Iris pigment epithelial cell (primary cell): ENCODE measurements at regions not wholly inside any gene's neighbourhood (a gene's known extent, or its start where the extent isn't known, plus 50 kb on each side); places are given as distances from the start of the nearest gene placed in this dataset.
"Not testable (repeated sequence)": the region's sequence is repeated elsewhere in the genome, so short reads cannot be mapped to it uniquely, and the experiment has no call there.

Experiments
- DNase-seq: peaks from one replicate; pipeline ENCODE4 v3.0.0-alpha.2; 2011; ENCODE audit warnings: low read depth

DNA sequence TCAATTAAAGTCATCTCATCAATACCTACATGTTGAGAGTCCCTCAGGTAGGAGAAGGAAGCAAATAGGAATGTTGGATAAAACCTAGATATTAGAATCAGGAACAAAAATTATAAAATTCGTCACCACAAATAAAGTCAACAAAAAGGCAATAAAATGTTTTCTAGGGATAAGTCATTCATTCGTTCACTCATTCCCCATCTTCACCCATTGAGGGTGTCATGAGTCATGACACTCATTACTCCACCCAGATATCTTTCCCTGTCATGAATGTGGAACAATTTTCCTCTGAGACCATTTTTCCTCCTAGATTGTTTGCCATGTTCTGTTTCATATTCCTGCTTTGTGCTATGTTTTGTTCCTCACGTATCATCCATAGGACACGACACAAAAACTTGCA is 50.9 kb upstream of the OLIG3 start:
- no peak for DNase-seq

DNA sequence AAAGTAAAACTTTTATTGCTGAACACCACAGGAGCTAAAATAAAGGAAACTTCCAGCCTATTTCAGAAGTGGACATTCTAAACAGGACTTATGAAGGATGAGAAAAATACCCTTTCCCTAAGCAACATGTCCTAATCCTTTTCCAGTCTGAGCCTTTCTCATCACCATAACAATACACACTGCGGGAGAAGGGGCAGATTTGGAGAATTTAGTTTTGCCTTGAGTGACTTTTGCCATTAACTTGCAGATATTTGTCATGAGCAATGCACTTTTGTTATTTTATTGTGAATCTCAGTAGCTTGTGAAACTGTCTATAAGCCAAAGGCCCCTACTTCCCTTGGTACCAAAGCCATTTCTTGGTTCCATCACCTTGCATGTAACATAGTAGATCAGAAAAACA is 53.0 kb upstream of the OLIG3 start:
- DNase-seq: no peak

DNA sequence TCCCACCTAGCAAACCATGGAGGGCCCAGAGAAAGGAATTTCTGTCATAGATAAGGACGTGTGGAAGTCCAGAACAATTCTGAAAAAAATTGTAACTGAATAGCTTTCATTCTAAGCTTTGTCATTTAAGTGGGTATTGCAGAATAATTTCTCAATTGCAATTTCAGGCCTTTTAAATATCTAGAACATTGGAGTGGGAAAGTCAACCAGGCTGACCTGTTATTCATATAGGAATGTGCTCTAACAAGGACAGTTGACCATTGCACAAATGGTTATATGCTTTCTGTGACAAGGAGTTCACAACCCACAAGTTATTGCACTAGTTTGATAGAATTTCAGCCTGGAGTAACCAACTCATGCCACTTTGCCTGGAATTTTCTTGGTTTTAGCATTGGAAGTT is 53.4 kb upstream of the OLIG3 start:
- no peak for DNase-seq

DNA sequence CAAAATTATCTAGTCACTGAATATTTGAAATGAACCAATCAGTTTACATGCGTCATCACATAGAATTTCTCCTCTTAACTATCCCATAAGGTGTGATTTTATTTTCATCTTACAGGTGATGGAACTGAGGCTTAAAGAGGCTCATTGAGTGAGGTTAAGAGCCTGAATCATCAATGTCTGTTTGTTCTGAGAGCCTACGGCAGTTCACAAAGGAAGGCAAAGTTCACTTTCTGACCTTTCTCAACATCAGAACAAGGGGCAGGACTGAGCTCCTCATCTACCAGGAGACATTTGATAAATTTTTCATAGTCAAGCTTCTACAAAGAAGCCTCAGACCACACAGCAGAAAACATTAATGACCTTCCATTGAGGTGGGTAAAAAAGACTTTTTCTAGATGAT is 54.9 kb upstream of the OLIG3 start:
- no peak for DNase-seq

DNA sequence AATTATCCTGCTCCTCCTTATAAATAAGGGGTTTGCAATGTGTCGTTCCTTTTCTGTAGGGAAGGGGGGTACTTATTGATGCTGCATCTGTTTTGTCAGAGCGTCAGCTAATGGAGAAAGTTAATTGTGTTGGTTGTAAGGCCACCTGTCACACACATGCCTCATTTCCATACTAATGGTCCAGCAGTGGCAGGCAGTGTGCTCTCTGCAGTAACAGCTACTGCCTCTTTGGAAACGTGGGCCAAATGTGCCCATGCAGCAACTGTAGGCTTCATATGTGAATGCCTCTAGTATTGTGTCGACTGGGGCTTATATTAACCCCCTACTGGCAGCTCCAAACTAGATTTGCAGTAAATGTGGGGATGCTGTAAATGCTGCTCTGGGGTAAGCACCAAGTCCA is 56.3 kb upstream of the OLIG3 start:
- no peak for DNase-seq

DNA sequence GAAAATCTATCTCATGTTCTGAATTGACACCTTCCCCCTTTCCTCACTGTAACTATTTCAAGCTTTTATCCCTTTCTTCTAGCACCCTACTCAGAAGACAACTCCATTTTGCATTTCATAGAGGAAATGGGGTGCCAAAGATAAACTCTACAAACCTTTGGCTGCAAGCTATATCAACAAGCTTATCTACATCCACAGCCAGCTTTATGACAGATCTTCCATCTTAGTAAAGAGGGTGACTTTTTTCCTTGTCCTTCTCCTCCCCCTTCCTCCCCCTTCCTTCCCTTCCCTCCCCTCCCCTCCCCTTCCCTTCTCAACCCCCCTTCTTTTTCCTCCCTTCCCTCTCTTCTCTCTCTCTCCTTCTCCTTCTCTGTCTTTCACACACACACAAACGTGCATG is 58.0 kb upstream of the OLIG3 start:
- no peak for DNase-seq

DNA sequence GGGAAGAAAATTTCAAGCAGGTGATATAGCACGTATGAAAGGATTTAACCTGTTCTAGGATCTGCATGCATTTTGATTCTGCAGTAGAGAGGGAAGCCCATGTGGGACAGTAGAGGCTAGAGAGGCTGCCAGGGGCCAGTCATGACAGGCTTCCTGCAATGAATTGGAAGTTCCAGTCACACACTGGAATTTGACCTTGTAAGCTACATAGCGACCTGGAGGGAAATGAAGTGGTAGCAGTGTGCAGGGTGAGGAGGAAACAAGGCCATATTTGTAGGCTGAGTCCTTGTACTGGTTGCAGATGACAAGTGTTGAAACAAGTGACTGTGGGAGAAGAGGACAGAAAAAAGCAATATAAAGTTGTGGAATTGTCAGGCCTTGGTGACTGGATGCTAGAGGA is 58.6 kb upstream of the OLIG3 start:
- DNase-seq: no peak

DNA sequence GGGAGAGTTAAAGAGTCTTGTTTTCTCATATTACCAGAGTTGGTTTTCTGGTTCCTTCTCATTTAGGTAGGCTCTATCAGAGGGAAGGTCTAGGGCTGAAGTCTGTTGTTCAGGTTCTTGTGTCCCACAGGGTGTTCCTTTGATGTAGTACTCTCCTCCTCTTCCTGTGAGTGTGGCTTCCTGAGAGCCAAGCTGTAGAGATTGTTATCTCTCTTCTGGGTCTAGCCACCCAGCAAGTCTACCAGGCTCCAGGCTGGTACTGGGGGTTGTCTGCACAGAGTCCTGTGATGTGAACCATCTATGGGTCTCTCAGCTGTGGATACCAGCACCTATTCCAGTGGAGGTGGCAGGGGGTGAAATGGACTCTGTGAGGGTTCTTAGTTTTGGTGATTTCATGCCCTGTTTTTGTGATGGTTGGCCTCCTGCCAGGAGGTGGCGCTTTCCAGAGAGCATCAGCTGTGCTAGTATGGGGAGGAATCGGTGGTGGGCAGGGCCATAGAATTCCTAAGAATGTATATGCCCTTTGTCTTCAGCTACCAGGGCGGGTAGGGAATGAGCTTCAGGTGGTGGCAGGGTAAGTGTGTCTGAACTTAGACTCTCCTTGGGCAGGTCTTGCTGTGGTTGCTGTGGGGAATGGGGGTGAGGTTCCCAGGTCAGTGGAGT is 65.5 kb upstream of the OLIG3 start:
- not testable (repeated sequence) for DNase-seq

DNA sequence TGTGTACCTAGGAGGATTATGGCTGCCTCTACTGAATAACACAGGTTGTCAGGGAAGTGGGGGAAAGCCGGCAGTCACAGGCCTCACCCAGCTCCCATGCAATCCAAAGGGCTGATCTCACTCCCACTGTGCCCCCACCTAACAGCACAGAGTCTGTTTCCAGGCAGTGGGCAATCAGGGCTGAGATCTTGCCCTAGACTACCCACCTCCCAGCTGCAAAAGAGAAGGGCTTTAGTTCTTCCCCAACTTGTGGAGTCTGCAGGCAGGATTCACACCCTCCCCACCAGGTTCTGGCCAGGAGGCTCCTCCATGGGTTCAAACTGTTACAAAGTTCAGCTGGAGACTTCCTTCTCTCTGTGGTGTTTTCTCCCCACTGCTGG is 66.0 kb upstream of the OLIG3 start:
- no peak for DNase-seq

DNA sequence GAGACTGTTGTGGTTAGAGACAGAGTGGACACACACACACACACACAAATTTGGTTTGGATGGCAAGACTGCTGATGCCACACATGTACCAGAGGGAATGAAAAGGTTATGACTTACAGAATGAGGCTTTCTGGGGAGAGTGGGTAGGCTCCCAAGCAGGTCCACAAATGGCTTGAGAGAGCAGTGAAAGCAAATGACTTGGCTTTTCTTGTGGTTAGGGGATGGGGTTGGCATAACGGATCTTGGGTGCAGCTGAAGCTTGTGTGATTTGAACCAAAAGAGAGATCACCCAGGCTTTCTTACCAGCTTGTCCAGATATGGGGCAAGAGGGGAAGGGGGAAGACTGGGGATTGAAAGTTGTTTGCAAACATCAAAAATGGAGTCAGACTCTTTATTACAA is 73.9 kb upstream of the OLIG3 start:
- DNase-seq: no peak

DNA sequence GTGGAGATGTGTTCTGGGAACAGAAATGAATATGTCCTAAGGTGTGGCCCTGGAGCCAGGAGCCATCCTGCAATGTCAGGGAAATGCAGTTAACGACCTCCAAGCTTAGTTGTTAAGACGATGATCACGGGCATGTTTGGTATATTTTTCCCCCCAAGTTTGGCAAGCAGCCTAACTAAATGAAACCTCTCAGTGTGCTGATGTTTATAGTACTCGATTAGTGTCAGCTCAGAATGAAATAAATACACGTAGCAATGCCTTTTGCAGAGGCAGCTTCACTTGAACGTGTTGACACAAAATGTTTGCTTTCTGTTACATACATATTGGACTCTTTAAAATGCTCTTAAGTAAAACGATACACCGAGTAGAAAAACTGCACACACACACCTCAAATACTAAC is 76.2 kb upstream of the OLIG3 start:
- no peak for DNase-seq

DNA sequence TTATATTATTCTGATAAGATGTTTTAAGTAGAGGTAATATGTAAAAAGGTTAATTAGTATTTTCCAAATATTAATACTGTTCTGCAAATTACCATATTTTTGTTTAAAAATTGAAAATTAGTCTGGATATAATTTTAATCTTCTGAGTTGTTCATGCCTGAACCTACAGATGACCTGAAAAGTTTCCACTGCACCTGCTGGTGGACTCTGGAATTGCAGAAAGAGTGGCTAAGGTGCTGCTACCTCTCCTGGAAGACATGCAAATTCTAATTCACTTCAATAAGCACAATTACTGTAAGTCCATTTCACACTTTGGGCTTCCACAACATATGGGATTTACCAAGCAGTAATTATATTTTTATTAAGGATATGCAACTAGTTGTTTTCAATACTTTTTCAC is 77.7 kb upstream of the OLIG3 start:
- peak; percentile 21 for DNase-seq

DNA sequence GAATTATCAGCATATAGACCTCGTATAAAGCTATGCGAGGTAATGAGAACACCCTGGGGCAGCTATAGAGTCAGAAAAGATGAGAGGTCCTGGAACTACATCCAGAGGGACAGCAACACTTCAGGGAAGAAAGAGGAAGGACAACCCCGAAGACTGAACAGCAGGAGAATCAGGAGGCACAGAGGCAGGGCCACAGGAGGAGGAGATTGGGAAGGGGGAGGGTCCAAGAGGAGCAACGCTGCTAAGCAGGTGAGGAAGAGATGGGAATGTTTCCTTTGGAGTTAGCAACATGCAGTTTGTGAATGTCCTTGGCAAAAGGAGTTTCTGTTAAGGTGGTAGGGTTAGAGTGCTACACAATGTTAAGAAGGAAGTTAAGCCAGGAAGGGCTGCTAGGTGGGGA is 79.5 kb upstream of the OLIG3 start:
- no peak for DNase-seq

DNA sequence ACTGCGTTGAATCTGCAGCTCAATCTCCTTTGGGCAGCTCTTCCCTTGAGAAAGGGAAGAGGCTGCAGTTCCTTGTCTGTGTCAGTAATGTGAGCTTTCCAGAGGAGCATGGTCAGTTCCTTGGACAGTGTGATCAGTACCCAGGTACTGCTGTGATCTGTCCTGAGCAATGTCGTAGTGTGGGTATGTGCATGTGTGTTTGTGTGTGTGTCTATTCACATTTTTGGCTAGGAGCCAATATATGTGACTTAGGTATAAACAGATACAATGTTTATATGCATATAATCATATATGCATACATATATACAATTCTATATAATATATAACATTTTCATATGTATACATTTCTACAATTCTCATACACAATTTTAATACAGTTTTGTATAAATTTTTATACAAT is 85.4 kb upstream of the OLIG3 start:
- no peak for DNase-seq

DNA sequence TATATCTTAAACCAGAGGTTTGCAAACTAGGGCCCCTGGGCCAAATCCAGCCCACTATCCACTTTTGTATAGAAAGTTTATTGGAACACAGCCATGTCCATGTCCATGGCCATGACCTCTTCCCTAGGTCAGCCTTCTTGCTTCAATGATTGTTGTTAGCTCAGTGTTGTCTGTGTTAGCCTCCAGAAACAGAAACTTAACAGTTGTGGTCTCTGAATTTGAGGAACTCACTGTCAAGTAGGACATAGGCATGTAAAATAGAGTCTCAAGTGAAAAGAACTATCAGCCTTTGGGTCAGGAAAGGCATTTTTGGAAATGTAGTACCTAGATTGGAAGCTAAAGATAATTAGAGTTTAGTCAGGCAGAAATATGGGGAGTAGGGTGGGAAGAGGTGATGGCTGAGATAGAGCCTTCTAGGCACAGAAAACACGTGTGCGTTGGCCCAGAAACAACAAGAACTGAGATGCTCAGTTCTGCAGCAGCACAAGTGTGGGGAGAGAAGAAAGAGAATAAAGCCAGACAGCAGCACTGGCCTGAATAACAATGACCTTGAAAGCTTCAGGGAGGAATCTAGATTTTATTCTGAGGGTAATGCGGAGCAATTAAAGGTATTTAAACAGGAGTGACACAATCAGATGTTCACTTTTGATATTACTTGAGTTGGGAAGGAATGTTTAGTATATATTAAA is 87.0 kb upstream of the OLIG3 start:
- DNase-seq: no peak

DNA sequence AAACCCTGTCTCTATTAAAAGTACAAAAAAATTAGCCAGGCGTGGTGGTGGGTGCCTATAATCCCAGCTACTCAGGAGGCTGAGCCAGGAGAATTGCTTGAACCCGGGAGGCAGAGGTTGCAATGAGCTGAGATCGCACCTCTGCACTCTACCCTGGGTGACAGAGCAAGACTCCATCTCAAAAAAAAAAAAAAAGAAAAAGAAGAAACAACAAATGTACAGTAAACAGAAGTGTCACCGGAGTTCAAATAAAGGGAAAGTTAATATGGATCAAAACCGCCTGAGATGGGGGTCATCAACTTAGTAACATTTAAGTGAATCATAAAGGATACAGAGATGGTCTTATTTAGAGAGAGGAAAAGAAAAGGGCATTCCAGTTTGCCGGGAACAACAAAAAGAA is 89.3 kb upstream of the OLIG3 start:
- DNase-seq: not testable (repeated sequence)

DNA sequence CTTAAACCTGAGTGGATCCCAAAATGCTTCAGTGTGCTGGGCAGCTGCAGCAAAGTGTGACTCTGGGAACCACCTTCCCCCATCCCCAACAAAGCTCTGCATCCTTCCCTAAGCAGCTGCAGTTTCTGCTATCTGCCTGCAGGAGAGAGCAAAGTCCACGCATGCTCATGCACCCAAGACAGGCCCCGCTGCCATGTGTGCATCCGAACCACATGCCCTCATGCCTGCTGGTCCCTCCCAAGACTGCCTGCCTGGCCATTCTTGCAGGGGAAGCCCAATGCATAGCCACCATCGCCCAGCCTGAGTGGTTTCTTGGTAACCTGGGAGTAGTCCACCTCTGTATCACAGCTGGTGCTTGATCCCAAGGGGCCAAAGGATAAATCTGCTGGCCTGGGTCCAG is 94.3 kb upstream of the OLIG3 start:
- DNase-seq: no peak

DNA sequence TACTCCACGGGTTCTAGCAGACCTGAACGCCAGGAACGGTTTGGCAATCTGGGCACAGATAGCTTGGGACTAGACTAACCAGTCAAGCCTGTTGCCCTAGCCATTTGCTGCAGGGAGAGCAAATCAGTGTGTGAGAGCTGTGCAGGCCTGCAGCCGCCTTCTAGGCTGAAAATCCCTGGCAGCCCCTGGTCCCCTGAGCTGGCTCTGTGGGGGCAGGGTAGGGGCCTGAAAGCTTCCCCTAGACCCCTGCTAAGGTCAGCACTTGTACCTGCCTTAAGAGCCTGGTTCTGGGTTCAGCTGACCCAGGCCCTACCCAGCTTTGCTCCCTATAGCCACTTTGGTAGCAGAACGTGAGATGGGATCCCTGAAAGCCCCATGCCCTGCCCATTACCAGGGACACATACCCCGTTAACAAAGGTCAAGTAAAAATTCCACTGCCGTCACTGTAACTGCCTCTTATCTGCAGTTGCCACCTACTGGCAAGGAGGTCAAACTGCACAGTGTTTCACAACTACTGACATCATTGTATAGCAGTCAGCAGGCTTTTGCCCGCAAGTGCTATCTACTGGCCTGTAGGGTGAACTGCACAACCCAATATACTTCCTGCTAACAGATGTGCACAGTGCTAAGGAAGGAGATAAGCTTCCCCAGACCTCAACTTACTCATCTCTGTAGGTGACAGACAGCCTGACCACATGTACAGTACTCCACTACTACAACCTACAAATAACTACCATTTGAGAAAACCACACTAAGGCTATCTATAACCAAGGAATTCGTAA is 95.1 kb upstream of the OLIG3 start:
- DNase-seq: peak; percentile 81

DNA sequence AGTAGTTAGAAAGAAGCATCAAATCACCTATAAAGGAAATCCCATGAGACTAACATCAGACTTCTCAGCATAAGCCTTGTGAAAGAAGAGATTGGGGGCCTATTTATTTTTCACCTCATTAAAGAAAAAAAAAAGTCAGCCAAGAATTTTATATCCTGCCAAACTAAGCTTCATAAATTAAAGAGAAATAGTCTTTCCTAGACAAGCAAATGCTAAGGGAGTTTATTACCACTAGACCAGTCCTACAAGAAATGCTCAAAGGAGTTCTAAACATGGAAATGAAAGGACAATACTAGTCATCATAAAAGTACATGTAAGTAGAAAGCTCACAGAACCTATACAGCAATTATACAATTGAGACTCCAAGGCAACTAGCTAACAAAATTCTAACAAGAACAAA is 96.5 kb upstream of the OLIG3 start:
- no peak for DNase-seq

DNA sequence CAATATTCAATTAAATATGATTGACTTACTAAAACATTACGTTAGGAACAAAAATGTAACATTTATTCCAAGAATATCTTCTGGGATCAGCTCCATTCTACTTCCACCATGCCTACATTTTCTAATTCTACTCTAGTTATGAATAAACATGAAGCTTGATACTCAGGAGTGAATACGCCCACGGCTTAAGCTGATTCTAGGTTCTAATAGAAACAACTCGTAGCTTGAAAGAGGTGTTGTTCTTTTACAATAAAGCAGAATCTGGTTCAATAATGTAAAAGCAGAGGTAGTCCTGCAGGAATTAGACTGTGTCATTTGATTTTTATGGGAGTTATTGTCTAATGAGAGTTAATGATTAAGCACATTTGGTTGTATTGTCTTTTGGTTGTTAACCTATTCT is 107.3 kb upstream of the OLIG3 start:
- DNase-seq: no peak

DNA sequence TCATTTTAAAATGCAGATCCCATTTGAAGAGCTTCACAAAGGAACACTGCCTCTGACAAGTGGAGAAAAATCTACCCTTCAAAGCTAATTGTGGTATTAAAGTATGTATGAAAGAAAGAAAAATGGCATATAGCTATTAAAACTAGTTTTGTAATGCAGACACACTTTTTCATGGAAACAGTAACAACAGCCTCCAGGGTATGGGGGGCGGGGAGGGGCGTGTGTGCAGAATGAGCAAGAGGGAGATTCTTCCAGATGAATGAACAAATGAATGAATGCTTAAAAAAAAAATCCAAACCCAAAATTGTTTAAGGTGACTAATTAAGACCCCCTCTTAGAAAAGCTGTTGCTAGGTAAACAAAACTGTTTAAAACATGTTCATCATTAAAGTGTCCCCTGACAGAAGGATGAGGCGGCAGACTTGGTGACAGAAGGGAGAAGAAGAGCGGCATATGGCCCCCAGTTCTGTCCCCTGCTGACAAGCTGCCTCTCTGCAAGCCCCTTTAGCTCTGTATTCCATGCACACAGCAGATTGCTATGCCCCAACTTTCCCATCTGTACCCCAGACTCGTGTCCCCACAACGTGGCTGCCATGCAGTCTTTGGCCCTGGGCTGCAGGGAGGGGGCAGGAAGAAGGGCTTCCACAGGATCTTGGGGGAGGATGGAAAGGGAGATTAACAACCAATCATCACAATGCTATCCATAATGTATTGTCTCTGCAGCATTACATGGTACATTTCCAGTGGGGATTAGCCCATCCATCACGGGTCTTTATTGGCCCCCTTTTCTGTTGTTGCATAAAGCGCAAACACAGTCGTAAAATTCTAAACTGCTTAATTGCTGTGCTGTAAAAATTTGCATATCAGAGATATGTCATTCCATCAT is 108.4 kb upstream of the OLIG3 start:
- DNase-seq: no peak

DNA sequence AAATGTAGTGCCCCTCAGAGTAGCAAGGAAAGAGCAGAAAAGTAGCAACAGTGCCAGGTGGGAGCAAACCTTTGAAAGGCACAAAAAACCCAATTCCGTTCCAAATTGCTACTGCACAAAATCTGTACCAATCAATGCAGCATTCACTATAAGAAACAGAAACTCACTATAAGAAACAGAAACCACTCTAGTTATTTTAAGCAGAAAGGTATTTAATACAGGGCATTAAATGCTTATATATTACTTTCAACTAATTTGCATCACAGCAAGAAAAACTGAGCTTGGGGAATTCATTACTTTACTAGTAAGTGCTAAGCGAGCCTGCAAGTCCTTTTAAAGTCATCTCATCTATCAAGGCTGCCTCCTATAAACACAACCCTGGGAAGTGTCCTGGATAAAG is 116.5 kb upstream of the OLIG3 start:
- DNase-seq: no peak

DNA sequence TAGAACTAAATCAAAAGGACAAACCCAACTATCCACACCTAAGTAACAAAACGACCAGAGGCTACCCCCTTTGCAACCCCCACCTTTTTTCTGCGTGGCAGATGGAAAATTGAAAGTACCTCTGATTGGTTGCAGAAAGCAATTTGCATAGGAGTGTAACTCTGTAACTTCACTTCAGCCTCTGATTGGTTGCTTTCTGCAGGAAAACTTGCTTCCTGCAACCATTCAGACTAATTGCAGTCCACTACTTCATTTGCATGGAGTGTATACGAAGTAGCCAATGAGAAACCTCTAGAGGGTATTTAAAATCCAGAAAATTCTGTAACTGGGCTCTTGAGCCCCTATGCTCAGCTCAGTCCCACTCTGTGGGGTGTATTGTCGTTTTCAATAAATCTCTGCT is 129.1 kb upstream of the OLIG3 start:
- no peak for DNase-seq
